ENCODE measurements at regions not wholly inside any gene's neighbourhood (a gene's known extent, or its start where the extent isn't known, plus 50 kb on each side); places are given as distances from the start of the nearest gene placed in this dataset.
A peak's percentile ranks its signal among the peaks of the same experiment; 100 is the strongest.

GRCh38 chr2:234304950-234305349, 191.9 kb downstream of the ARL4C start:
- no peak for DNase-seq

GRCh38 chr2:234302664-234302991, 194.3 kb downstream of the ARL4C start:
- DNase-seq = no peak

- no peak for DNase-seq
Measured at GRCh38 chr2:234300932-234301823, 195.7 kb downstream of the ARL4C start.

GRCh38 chr2:234300391-234300925, 196.4 kb downstream of the ARL4C start:
- no peak for DNase-seq

GRCh38 chr2:234298918-234299317, 198.0 kb downstream of the ARL4C start:
- no peak for DNase-seq

GRCh38 chr2:234296991-234297390, 199.9 kb downstream of the ARL4C start:
- DNase-seq = no peak

GRCh38 chr2:234293973-234294372, 202.9 kb downstream of the ARL4C start:
- DNase-seq = peak; percentile 53

- DNase-seq = no peak
Measured at GRCh38 chr2:234292962-234293243, 204.0 kb downstream of the ARL4C start.

- peak; percentile 95 for DNase-seq
Measured at GRCh38 chr2:234292205-234292961, 204.5 kb downstream of the ARL4C start.

GRCh38 chr2:234291765-234292204, 205.1 kb downstream of the ARL4C start:
- DNase-seq = peak; percentile 81

- DNase-seq = peak; percentile 96
Measured at GRCh38 chr2:234290671-234291070, 206.2 kb downstream of the ARL4C start.

GRCh38 chr2:234289834-234290590, 206.9 kb downstream of the ARL4C start:
- peak; percentile 78 for DNase-seq

GRCh38 chr2:234288974-234289455, 207.9 kb downstream of the ARL4C start:
- peak; percentile 81 for DNase-seq

- DNase-seq = no peak
Measured at GRCh38 chr2:234287650-234288049, 209.2 kb downstream of the ARL4C start.

- DNase-seq = no peak
Measured at GRCh38 chr2:234286956-234287355, 209.9 kb downstream of the ARL4C start.

GRCh38 chr2:234286118-234286598, 210.7 kb downstream of the ARL4C start:
- peak; percentile 62 for DNase-seq

GRCh38 chr2:234285541-234285940, 211.3 kb downstream of the ARL4C start:
- no peak for DNase-seq

- no peak for DNase-seq
Measured at GRCh38 chr2:234279637-234280036, 217.2 kb downstream of the ARL4C start.

GRCh38 chr2:234278556-234279255, 218.2 kb downstream of the ARL4C start:
- peak; percentile 81 for DNase-seq

GRCh38 chr2:234275515-234275914, 221.4 kb downstream of the ARL4C start:
- DNase-seq = no peak

- peak; percentile 66 for DNase-seq
Measured at GRCh38 chr2:234273887-234274584, 222.8 kb downstream of the ARL4C start.
